HG03045 (cell line): ENCODE measurements at regions not wholly inside any gene's neighbourhood (a gene's known extent, or its start where the extent isn't known, plus 50 kb on each side); places are given as distances from the start of the nearest gene placed in this dataset.
"Not testable (repeated sequence)": the region's sequence is repeated elsewhere in the genome, so short reads cannot be mapped to it uniquely, and the experiment has no call there.

ENCODE experiments used
- ATAC-seq: cut with Tn5 transposase; IDR thresholded peaks from one replicate; pipeline ENCODE4 v1.9.1; 2021; ENCODE audit warnings: mild to moderate bottlenecking, moderate library complexity; ENCODE audit not compliant: unreplicated experiment

- ATAC-seq: no peak
Observed at GRCh38 chr5:112533362-112533761, 114.3 kb upstream of the EPB41L4A start.

- ATAC-seq: no peak
Observed at GRCh38 chr5:112534067-112534583, 115.0 kb upstream of the EPB41L4A start.

GRCh38 chr5:112534611-112535255 lies 115.7 kb upstream of the EPB41L4A start:
- no peak for ATAC-seq

- ATAC-seq: no peak
Observed at GRCh38 chr5:112535356-112535755, 116.3 kb upstream of the EPB41L4A start.

GRCh38 chr5:112544558-112544957 lies 125.5 kb upstream of the EPB41L4A start:
- ATAC-seq: not testable (repeated sequence)

GRCh38 chr5:112546946-112547592 lies 128.0 kb upstream of the EPB41L4A start:
- ATAC-seq: no peak

- no peak for ATAC-seq
Observed at GRCh38 chr5:112548246-112548881, 129.3 kb upstream of the EPB41L4A start.

- no peak for ATAC-seq
Observed at GRCh38 chr5:112549127-112549526, 130.1 kb upstream of the EPB41L4A start.

GRCh38 chr5:112549605-112550166 lies 130.6 kb upstream of the EPB41L4A start:
- ATAC-seq: no peak

GRCh38 chr5:112551419-112552032 lies 132.4 kb upstream of the EPB41L4A start:
- ATAC-seq: no peak

- ATAC-seq: no peak
Observed at GRCh38 chr5:112552216-112552615, 133.1 kb upstream of the EPB41L4A start.

- ATAC-seq: no peak
Observed at GRCh38 chr5:112552791-112553190, 133.7 kb upstream of the EPB41L4A start.

- ATAC-seq: no peak
Observed at GRCh38 chr5:112554101-112554977, 135.3 kb upstream of the EPB41L4A start.

- no peak for ATAC-seq
Observed at GRCh38 chr5:112555197-112555596, 136.1 kb upstream of the EPB41L4A start.

GRCh38 chr5:112555691-112556090 lies 136.6 kb upstream of the EPB41L4A start:
- no peak for ATAC-seq

GRCh38 chr5:112559501-112559900 lies 140.4 kb upstream of the EPB41L4A start:
- ATAC-seq: not testable (repeated sequence)

- ATAC-seq: no peak
Observed at GRCh38 chr5:112560371-112560770, 141.3 kb upstream of the EPB41L4A start.

GRCh38 chr5:112563169-112563826 lies 144.2 kb upstream of the EPB41L4A start:
- ATAC-seq: no peak

- ATAC-seq: no peak
Observed at GRCh38 chr5:112566251-112566650, 147.2 kb upstream of the EPB41L4A start.

GRCh38 chr5:112569596-112569995 lies 150.5 kb upstream of the EPB41L4A start:
- no peak for ATAC-seq
